SK-N-MC (cell line): ENCODE measurements at regions not wholly inside any gene's neighbourhood (a gene's known extent, or its start where the extent isn't known, plus 50 kb on each side); places are given as distances from the start of the nearest gene placed in this dataset.

ENCODE experiments used
- DNase-seq: peaks from one replicate; pipeline ENCODE4 v3.0.0-alpha.2; 2011; ENCODE audit warnings: low read depth, low spot score
- H3K27ac ChIP-seq: fragments of 200-600 bp; sonication (generic); 2 replicates; pipeline ENCODE4 v1.5.1; 2016; ENCODE audit warnings: mixed run types
- H3K36me3 ChIP-seq: fragments of 200-600 bp; sonication (generic); 2 replicates; pipeline ENCODE4 v1.6.1; 2017; ENCODE audit warnings: antibody characterized with exemption, low read length, mixed read lengths; ENCODE audit not compliant: insufficient read depth
- H3K4me3 ChIP-seq: fragments of 200-600 bp; sonication (generic); 2 replicates; pipeline ENCODE4 v1.5.1; 2016
- H3K9ac ChIP-seq: fragments of 200-600 bp; sonication (generic); 2 replicates; pipeline ENCODE4 v1.8.0; 2017; ENCODE audit warnings: mixed run types, mixed read lengths; ENCODE audit not compliant: insufficient read length
- H3K9me3 ChIP-seq: fragments of 200-600 bp; sonication (generic); 2 replicates; pipeline ENCODE4 v1.6.1; 2017; ENCODE audit warnings: low read depth, mild to moderate bottlenecking, antibody characterized with exemption, low read length, moderate library complexity, mixed read lengths
- EZH2 ChIP-seq: fragments of 200-600 bp; sonication (generic); IDR thresholded peaks from one replicate; pipeline ENCODE4 v1.6.1; 2017; ENCODE audit warnings: antibody characterized with exemption
- FOXP2 ChIP-seq: optimal IDR thresholded peaks from 2 replicates; pipeline ENCODE3; 2011; ENCODE audit warnings: mild to moderate bottlenecking, moderate library complexity; ENCODE audit not compliant: insufficient read depth; ENCODE audit errors: extremely low read length, control extremely low read depth
- POLR2AphosphoS5 ChIP-seq: IDR thresholded peaks from 2 replicates; pipeline ENCODE4 v1.6.1; 2012; ENCODE audit warnings: mild to moderate bottlenecking, low read depth, low read length, borderline replicate concordance

DNA sequence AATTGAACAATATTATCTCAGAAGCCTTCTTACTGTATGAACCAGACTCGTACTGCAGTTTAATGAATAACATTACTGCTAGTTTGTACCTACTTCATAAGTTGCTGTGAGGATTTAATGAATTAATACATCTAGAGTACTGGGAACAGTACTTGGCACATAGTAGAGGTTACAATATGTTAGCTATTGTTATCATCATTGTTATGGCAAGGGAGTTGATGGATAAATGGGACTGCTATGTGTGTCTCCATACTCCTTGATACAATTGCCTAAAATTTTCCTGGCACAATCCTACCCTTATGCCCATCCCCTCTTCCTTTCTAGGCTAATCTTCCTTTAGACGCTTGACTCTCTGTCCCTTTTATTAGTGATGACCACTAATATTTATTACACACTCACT, 473.6 kb downstream of the MCTP2 start:
- no peak overlapping the region for H3K27ac ChIP-seq
- DNase-seq, result no peak

DNA sequence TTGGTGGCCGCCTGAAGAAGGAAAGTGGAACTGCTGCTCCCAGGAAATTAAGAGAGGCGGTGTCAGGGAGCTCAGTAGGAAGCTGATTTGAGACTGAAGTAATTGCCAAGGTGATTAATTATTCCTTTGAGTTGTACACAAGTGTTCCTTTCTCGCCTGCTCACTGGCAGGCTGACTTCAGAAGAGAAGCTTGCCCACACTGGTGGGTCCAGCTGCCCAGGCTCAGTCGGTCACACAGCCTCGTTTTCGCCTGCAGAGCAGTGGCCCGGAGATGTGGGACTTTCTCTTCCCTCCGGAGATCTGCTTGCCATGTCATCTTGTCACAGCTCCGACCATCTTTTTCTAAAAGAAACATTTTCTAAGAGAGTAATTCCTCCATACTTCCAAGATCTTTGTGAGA, 478.0 kb downstream of the MCTP2 start:
- no peak for DNase-seq
- H3K36me3 ChIP-seq, result no peaks in the 10 kb centered on the region
- no peak overlapping the region for H3K4me3 ChIP-seq
- no peaks in the 10 kb centered on the region for H3K9me3 ChIP-seq
- no peak overlapping the region for H3K9ac ChIP-seq
- no peak for TF ChIP-seq EZH2
- no peak for TF ChIP-seq FOXP2
- TF ChIP-seq POLR2AphosphoS5, result no peak
- no peak overlapping the region for H3K27ac ChIP-seq

More for the DNA sequence above, 473.6 kb downstream of the MCTP2 start:
- H3K4me3 ChIP-seq, result no peak overlapping the region
- H3K36me3 ChIP-seq, result no peaks in the 10 kb centered on the region
- no peak for TF ChIP-seq EZH2
- no peak for TF ChIP-seq FOXP2
- no peak for TF ChIP-seq POLR2AphosphoS5
- no peak overlapping the region for H3K9ac ChIP-seq
- H3K9me3 ChIP-seq, result no peaks in the 10 kb centered on the region

DNA sequence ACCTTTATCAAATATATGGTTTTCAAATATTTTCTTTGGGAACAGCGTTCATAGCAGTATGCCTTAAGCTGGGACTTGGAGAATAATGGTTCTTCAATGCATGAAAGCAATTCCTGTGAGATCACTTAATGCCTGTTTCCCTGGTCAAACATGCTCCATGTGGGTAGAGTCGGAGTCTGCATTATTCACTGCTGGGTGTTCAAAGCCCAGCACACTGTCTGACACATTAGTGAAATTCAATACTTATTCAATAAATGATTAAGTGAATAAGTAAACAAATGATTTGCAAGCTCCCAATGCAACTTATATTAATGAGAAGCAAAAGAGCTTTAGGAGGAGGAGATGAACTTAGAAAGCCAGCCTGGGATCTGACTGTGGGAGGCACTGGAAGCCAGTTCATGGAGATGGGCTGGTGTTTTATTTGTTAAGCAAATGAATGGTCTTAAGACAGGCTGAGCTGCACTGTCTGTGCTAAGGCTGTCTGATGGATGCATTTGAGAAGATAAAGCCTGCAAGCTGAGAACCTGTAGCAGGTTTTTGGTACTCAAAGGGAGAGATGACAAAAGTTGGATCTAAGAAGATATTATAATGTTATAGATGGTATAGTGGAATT, 490.8 kb downstream of the MCTP2 start:
- Histone ChIP-seq H3K9me3 (no peaks in the 10 kb centered on the region), H3K4me3 (no peak overlapping the region), H3K27ac (no peak overlapping the region), H3K9ac (no peak overlapping the region), H3K36me3 (no peaks in the 10 kb centered on the region)
- TF ChIP-seq FOXP2, result no peak
- TF ChIP-seq EZH2, result no peak
- no peak for DNase-seq

DNA sequence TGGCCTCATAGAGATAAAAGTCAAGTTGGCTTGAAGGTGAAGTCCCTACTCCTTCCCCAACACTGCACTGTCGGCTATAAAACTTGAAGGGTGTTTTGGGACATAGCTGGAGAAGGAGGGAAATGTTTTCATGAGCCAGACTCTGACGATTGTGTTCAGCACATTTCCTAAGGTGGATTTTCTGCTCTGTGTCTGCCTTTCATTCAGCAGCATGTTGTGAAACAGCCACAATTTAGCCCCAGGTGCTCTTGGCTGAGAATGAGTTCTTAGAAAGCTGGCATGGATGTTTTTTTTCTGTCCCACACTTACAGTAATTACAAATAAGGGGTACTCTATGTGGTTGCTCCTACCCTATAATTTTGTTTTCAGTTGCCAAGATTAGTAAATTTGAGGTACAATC, 492.4 kb downstream of the MCTP2 start:
- Histone ChIP-seq H3K9ac (no peak overlapping the region), H3K36me3 (no peaks in the 10 kb centered on the region), H3K4me3 (no peak overlapping the region), H3K9me3 (no peaks in the 10 kb centered on the region), H3K27ac (no peak overlapping the region)
- no peak for TF ChIP-seq EZH2
- TF ChIP-seq FOXP2, result no peak
- TF ChIP-seq POLR2AphosphoS5, result no peak
- DNase-seq, result no peak

DNA sequence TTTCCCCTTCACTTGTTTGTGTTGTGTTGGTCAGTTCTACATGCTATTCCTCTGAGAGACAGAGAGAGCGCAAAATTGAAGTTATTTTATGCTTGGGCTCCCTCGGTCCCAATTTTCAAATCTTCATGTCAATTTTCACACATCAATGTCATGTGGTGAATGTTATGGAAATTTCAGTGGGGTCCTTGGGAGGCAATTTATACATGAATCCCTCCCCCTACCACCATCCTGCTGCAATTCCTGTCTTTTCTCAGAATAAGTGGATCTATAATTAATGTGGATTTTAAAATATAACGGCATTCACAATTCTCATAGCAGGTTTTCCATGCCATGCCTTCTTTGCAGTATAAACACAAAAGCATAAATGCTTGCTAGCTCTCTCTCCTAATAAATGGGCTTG, 499.9 kb downstream of the MCTP2 start:
- TF ChIP-seq POLR2AphosphoS5 (no peak), EZH2 (no peak), FOXP2 (no peak)
- H3K9me3 ChIP-seq, result no peaks in the 10 kb centered on the region
- H3K4me3 ChIP-seq, result no peak overlapping the region
- no peak overlapping the region for H3K27ac ChIP-seq
- H3K36me3 ChIP-seq, result no peaks in the 10 kb centered on the region
- DNase-seq, result no peak
- H3K9ac ChIP-seq, result no peak overlapping the region

DNA sequence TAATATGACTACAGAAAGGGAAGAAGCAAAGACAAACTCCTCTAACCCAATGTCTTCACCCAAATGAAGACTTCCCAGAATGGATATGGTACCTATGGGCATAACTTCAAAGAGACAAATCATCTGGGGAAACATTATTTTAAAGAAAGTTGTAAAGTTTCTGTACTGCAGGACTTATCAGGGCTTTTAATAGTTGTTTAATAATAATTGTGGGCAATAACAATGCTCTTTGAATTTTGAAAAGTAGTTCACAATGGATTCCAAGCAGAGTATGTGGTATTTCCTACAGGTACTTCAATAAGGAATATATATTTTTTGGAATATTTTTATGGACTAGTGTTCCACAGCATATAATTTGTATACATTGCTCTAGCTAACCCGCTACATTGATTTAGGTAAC, 503.1 kb downstream of the MCTP2 start:
- no peaks in the 10 kb centered on the region for H3K36me3 ChIP-seq
- no peak for TF ChIP-seq POLR2AphosphoS5
- no peak overlapping the region for H3K27ac ChIP-seq
- DNase-seq, result no peak
- no peak overlapping the region for H3K9ac ChIP-seq
- H3K4me3 ChIP-seq, result no peak overlapping the region
- H3K9me3 ChIP-seq, result no peaks in the 10 kb centered on the region

DNA sequence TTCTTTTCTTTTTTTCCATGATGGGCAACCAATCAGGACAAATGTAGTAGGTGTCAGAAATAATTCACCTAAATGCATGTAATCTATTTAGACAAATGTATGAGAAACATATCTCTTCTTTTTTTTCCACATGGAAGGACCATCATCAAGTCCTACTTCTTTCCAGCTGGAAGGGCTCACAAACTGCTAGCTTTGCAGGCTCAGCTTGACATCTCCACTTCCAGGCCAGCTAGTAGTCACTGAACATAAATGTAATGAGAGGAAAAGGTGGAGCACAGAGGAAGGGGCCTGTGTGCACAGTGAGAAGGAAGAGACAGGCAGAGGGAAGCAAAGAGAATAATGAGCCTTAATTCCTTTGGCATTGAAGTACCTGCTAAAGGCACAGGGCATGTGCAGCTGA, 504.9 kb downstream of the MCTP2 start:
- Histone ChIP-seq H3K27ac (no peak overlapping the region), H3K36me3 (no peaks in the 10 kb centered on the region), H3K4me3 (no peak overlapping the region), H3K9ac (no peak overlapping the region), H3K9me3 (no peaks in the 10 kb centered on the region)
- TF ChIP-seq POLR2AphosphoS5, result no peak
- TF ChIP-seq FOXP2, result no peak
- no peak for TF ChIP-seq EZH2
- DNase-seq, result no peak

DNA sequence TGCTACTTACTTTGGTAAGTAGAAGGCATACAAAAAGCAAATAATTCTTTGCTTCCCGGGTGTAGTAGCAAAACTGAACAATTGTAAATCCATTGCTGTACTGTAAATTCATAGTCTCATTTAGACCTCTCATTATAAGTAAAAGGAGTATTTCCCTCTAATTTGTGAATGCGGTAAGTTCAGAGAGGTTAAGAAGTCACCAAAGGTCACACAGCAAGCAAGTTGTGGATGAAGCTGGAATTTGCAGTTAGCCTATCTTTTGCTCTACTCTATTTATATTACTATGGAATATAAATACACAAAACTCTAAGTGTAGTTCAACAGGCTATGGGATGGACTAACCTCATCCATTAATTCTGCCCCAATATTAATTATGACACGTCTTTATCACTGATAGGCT, 508.3 kb downstream of the MCTP2 start:
- Histone ChIP-seq H3K9ac (no peak overlapping the region), H3K9me3 (no peaks in the 10 kb centered on the region), H3K27ac (no peak overlapping the region), H3K4me3 (no peak overlapping the region), H3K36me3 (no peaks in the 10 kb centered on the region)
- TF ChIP-seq FOXP2, result no peak
- TF ChIP-seq EZH2, result no peak
- no peak for TF ChIP-seq POLR2AphosphoS5
- no peak for DNase-seq

DNA sequence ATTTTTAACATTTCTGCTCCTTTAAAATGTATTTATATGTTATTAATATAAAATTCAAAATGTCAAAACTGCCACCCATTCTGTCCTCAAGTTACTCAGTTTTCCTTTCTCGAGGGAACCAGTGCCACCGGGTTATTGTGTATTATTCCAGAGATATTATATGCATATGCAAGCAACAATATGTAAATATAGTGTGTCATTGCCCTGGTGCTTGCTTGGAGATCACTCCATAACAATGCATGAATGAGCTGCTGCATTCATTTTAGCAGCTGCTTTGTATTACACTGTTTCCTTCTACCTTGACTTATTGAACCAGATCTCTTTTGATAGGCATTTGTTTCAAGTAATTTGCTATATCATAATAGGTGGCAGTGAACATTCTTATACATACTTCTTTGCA, 509.1 kb downstream of the MCTP2 start:
- no peak overlapping the region for H3K9ac ChIP-seq
- H3K27ac ChIP-seq, result no peak overlapping the region
- no peaks in the 10 kb centered on the region for H3K36me3 ChIP-seq
- no peak for TF ChIP-seq FOXP2
- no peak overlapping the region for H3K4me3 ChIP-seq
- DNase-seq, result no peak
- no peaks in the 10 kb centered on the region for H3K9me3 ChIP-seq
